ENCODE measurements at regions not wholly inside any gene's neighbourhood (a gene's known extent, or its start where the extent isn't known, plus 50 kb on each side); places are given as distances from the start of the nearest gene placed in this dataset.
A peak's percentile ranks its signal among the peaks of the same experiment; 100 is the strongest.

DNA sequence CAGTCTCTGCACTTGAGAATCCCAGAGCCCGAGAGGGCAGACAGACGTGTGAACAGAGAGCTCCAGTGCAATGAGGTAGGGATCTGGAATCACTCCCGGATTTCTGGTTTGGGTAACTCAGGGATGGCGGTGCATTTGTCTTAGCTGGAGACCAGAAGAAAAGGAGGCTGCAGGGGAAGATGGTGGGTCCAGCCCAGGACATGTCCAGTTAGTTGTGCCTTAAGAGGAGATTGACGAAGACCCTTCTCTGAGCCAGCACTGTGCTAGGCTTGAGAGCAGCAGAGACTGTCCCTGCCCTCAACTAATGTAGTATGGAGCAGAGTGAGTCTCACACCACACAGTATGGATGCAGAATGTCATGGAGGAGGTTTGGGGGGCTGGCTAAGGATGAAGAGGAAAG is 150.6 kb upstream of the COPS8 start:
- WGBS, result 77% methylated on average over 5 of the region's 5 CpGs
- Histone ChIP-seq H3K4me1 (ENCODE audit: control insufficient read depth, insufficient read depth, low read length) (peaks cover 3% of the 10 kb centered on the region), H3K4me3 (ENCODE audit: low read length) (no peak overlapping the region), H3K27ac (ENCODE audit: low read length) (no peak overlapping the region), H3K27me3 (ENCODE audit: control insufficient read depth, insufficient read depth) (no peaks in the 10 kb centered on the region), H3K9me3 (ENCODE audit: control insufficient read depth, low read length) (no peaks in the 10 kb centered on the region)
- no peak for DNase-seq
- ATAC-seq, result no peak
- intact Hi-C loops (cut with DNase I), result no loop called here

DNA sequence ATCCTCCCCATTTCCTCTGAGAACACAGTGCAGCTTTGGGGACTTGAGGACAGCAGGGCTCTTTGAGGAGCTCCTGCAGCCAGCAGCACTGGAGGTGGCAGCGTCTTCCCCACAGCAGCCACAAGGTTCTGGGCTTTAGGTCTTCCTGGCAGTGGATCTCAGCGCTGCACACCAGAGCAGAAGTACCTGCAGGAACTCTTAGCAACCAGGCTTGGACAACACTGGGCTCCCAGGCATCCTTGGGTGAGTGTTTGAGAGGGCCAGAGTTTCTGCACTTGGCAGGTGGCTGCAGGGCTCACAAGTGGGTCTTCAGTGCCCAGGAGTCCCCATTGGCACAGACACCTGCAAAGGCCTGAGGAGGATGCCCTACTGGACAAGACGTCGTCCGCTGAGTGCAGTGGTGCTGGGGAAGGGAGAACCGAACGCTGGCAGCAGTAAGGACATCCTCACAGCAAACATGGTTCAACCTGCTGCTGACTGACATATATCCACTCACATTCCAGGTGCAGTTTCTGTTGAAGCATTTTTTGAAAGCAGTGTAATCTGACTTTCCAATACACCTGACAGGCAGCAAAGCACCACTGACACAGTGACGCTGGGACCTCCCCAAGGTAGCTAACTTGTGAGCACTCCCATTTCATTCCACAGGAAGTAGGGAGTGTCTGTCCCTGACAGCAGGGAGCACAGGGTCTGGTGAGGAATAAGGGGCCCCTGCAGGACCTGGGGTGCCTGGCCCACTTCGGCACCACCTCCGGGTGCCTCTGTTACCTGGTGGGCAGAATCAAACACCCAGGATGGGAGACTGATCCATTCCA is 149.9 kb upstream of the COPS8 start:
- peaks cover 3% of the 10 kb centered on the region for H3K4me1 ChIP-seq (ENCODE audit: control insufficient read depth, insufficient read depth, low read length)
- H3K4me3 ChIP-seq (ENCODE audit: low read length), result no peak overlapping the region
- no peaks in the 10 kb centered on the region for H3K27me3 ChIP-seq (ENCODE audit: control insufficient read depth, insufficient read depth)
- no peak overlapping the region for H3K27ac ChIP-seq (ENCODE audit: low read length)
- no peaks in the 10 kb centered on the region for H3K9me3 ChIP-seq (ENCODE audit: control insufficient read depth, low read length)
- intact Hi-C loops (cut with DNase I), result no loop called here
- no peak for ATAC-seq
- WGBS, result 87% methylated on average over 10 of the region's 10 CpGs
- no peak for DNase-seq

DNA sequence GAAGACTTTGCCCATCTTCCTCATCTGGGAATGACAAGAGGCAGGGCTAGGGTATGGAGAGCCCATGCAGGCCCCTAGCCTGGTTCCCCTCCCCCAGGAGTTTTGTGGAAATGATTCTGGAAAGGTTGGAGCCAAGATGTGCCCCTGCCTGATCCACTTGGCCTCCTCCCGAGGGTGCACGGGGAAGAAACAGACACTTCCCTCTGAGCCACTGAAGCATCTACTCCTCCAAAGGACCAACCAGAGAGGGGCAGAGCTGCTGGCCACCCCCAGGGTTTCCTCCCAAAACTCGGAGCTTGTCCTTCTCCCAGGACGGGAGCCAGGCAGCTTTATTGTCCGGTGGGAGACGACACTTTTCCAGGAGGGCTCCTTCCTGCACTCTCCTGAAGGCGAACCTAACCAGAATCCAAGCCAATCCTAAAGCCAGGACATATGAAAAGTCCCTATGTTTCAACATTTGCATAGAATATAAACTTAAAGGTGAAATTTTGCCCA is 149.2 kb upstream of the COPS8 start:
- intact Hi-C loops (cut with DNase I), result no loop called here
- Histone ChIP-seq H3K27ac (ENCODE audit: low read length) (no peak overlapping the region), H3K4me1 (ENCODE audit: control insufficient read depth, insufficient read depth, low read length) (peaks cover 3% of the 10 kb centered on the region), H3K27me3 (ENCODE audit: control insufficient read depth, insufficient read depth) (no peaks in the 10 kb centered on the region), H3K4me3 (ENCODE audit: low read length) (no peak overlapping the region), H3K9me3 (ENCODE audit: control insufficient read depth, low read length) (no peaks in the 10 kb centered on the region)
- DNase-seq (no peak), ATAC-seq (no peak)
- 72% methylated on average over 7 of the region's 7 CpGs for WGBS

DNA sequence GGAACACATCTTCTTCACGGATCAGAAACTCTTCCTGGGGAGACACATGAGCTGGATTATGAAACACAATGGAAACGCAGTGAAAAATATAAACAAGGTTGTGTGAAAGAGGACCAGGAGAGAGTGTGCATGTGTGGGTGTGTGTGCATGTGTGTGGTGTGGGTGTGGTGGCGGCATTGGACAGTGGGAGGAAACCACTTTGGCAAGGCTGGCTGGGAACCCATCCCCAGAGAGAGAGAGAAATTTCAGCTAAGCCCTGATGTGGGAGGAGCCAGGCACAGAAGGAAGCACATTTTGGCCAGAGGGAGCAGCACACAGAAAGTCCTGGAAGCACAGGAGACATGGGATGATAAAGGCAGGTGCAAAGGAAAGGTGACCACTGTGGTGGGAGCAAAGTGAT is 147.6 kb upstream of the COPS8 start:
- DNase-seq (peak in 2 of 3 donors; percentile 36 to 63), ATAC-seq (no peak)
- Histone ChIP-seq H3K27ac (ENCODE audit: low read length) (no peak overlapping the region), H3K4me3 (ENCODE audit: low read length) (no peak overlapping the region), H3K4me1 (ENCODE audit: control insufficient read depth, insufficient read depth, low read length) (peaks cover 3% of the 10 kb centered on the region), H3K27me3 (ENCODE audit: control insufficient read depth, insufficient read depth) (no peaks in the 10 kb centered on the region), H3K9me3 (ENCODE audit: control insufficient read depth, low read length) (no peaks in the 10 kb centered on the region)
- 66% methylated on average over 3 of the region's 3 CpGs for WGBS
- intact Hi-C loops (cut with DNase I), result no loop called here

DNA sequence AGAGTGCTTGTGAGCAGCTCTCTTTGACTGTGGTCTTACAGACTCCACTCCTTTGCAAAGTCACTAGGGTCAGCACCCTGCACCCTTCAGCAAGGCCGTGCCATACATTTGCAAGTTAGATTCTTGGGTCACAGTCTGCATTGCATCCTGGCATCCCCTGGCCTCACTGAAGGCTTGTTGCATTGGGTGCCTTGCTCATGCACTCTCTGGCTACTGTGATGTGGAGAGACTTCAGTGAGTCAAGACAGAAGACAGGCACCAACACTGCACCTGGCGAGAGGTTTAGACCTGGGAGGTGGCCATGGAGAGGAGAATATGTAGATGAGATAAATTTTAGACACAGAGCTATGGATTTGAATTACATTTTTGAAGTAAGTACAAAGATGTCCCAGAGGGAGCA is 146.4 kb upstream of the COPS8 start:
- Histone ChIP-seq H3K9me3 (ENCODE audit: control insufficient read depth, low read length) (no peaks in the 10 kb centered on the region), H3K4me3 (ENCODE audit: low read length) (no peak overlapping the region), H3K27ac (ENCODE audit: low read length) (no peak overlapping the region), H3K27me3 (ENCODE audit: control insufficient read depth, insufficient read depth) (no peaks in the 10 kb centered on the region), H3K4me1 (ENCODE audit: control insufficient read depth, insufficient read depth, low read length) (peaks cover 3% of the 10 kb centered on the region)
- intact Hi-C loops (cut with DNase I), result no loop called here
- DNase-seq (no peak), ATAC-seq (no peak)
- WGBS, result 93% methylated on average over 2 of the region's 2 CpGs

DNA sequence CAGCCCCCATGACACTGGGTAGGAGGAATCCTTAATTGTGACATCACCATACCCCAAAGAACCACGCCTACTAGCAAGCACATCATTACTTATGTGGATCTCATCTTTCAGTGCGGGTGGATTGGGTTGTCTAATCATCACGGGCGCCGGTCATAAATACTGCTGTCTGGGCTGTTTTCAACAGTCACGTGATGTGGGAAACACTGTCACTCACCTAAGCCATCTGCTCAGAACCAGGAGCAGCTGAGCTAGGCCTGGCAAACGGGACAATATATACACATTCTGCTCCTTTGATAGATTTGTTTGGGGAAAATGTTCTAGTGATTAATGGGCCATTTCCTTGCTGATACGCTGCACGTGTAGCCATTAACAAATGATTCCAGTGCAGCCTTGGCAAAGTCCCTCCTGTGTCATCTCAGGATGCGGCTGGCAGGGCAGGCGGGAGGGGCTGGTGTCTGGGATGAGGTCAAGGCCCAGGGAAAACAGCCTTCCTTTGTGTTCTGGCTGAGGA is 145.9 kb upstream of the COPS8 start:
- intact Hi-C loops (cut with DNase I), result no loop called here
- Histone ChIP-seq H3K27me3 (ENCODE audit: control insufficient read depth, insufficient read depth) (no peaks in the 10 kb centered on the region), H3K4me3 (ENCODE audit: low read length) (no peak overlapping the region), H3K4me1 (ENCODE audit: control insufficient read depth, insufficient read depth, low read length) (peaks cover 3% of the 10 kb centered on the region), H3K27ac (ENCODE audit: low read length) (no peak overlapping the region), H3K9me3 (ENCODE audit: control insufficient read depth, low read length) (no peaks in the 10 kb centered on the region)
- 59% methylated on average over 11 of the region's 11 CpGs for WGBS
- peak; percentile 21 to 54 for ATAC-seq
- no peak for DNase-seq

DNA sequence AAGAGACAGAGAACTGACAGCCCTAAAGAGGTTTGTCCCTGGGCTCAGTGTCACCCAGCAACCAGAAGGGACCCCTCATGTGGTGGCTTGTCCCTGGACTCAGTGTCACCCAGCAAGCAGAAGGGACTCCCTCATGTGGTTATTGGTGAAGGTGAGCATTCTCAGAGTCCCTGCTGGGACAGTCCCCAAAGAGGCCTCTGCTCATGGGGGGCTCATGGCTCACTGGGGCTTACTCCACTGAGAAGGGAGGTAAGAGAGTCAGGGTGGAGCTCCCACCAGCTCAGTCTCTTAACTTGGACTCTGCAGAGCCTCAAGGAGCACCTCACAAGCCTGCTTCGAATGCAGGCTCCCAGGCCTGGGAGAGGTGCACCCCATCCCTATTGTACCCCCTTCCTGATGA is 145.2 kb upstream of the COPS8 start:
- H3K27ac ChIP-seq (ENCODE audit: low read length), result no peak overlapping the region
- intact Hi-C loops (cut with DNase I), result no loop called here
- ATAC-seq, result no peak

DNA sequence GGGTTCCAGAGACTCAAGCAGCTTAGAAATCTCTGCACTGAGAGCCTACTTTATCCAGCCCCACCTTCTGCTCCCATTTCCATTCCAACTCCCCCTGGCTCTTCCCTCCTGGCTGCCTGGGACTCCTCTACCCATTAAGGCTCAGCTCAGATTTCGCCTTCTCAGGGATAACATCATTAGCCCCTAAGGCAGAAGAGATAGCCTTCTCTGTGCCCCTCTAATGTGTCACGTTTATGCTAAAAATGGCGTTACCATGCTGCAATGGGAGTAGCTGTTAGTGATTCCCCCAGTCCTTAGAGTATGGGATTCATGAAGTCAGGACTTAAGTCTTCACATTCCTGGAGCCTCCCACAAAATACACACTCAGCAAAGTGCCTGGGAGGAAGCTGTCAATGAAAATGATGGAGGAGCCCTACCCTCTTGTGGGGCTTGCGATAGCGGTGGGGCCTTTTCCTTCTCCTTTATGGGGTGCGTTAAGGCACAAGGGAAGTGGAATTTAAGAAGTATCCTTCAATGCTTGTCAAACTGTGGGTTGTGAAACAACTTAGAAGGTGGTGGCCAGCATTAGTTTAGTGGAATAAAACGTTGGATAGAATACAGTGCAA is 144.7 kb upstream of the COPS8 start:
- H3K4me3 ChIP-seq (ENCODE audit: low read length), result no peak overlapping the region
- intact Hi-C loops (cut with DNase I), result no loop called here
- H3K27me3 ChIP-seq (ENCODE audit: control insufficient read depth, insufficient read depth), result no peaks in the 10 kb centered on the region
- no peaks in the 10 kb centered on the region for H3K9me3 ChIP-seq (ENCODE audit: control insufficient read depth, low read length)
- DNase-seq (no peak), ATAC-seq (peak in 1 of 2 donors; percentile 14)
- no peak overlapping the region for H3K27ac ChIP-seq (ENCODE audit: low read length)
- WGBS, result 60% methylated on average over 7 of the region's 7 CpGs
- peaks cover 3% of the 10 kb centered on the region for H3K4me1 ChIP-seq (ENCODE audit: control insufficient read depth, insufficient read depth, low read length)

More for the DNA sequence above, 145.2 kb upstream of the COPS8 start:
- Histone ChIP-seq H3K27me3 (ENCODE audit: control insufficient read depth, insufficient read depth) (no peaks in the 10 kb centered on the region), H3K9me3 (ENCODE audit: control insufficient read depth, low read length) (no peaks in the 10 kb centered on the region), H3K4me1 (ENCODE audit: control insufficient read depth, insufficient read depth, low read length) (peaks cover 3% of the 10 kb centered on the region), H3K4me3 (ENCODE audit: low read length) (no peak overlapping the region)
- no peak for DNase-seq
- 95% methylated on average over 1 of the region's 1 CpG for WGBS

DNA sequence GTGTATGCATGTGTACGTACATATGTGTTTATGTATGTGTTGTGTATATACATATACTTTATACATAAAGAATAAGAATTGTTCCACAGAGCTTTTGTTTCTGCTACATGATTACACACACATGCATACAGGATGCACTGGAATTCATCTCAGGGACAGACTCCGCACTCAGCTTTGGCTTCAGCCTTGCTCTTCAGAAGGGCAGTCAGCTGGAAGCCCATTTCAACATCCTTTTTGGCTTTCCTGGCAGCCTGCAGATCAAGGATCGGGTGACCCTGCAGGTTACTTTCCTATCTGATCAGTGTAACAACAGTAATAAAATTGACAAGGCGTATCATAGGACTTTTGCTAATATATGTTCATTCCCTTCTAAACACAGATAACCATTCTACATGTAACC is 144.1 kb upstream of the COPS8 start:
- ATAC-seq, result no peak
- H3K27ac ChIP-seq (ENCODE audit: low read length), result no peak overlapping the region
- H3K4me3 ChIP-seq (ENCODE audit: low read length), result no peak overlapping the region
- H3K4me1 ChIP-seq (ENCODE audit: control insufficient read depth, insufficient read depth, low read length), result peaks cover 3% of the 10 kb centered on the region
- no peak for DNase-seq
- intact Hi-C loops (cut with DNase I), result no loop called here
- no peaks in the 10 kb centered on the region for H3K27me3 ChIP-seq (ENCODE audit: control insufficient read depth, insufficient read depth)
- 91% methylated on average over 4 of the region's 4 CpGs for WGBS
- no peaks in the 10 kb centered on the region for H3K9me3 ChIP-seq (ENCODE audit: control insufficient read depth, low read length)

DNA sequence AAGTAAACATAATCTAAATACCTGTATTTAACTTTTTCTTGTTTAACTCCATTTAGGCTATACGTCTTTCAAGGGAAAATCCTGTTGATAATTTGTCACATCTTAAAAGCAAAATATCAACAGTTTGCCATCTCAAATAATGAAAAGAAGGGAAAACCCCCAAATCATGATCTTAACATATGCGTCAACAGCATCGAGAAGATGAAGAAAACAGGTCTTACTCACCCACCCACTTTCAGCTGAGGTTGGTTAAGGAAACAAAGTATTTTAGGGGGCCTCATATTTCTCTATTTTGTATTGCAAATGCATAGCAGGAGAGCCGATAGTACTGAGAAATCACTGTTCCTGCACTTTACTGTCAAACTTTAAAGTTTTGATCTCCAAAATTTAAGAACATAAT is 143.1 kb upstream of the COPS8 start:
- intact Hi-C loops (cut with DNase I), result no loop called here
- WGBS, result 71% methylated on average over 4 of the region's 4 CpGs
- no peaks in the 10 kb centered on the region for H3K27me3 ChIP-seq (ENCODE audit: control insufficient read depth, insufficient read depth)

DNA sequence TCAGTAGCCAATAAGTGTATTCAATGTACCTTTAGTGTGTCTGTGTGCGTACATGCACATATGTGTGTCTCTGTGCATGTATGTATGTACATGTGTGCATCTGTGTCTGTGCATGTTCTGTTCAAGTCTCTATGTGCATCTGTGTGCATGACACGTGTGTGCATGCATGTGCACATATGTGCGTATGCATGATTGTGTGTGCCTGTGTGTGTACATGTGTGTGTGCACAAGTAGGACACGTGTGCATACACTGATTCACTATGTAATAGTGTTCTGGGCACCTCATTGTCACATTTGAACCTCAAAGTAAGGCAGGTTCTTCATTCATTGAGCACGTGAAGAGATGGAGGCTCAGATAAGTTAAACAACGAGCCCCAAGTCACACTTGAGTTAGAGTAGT is 142.6 kb upstream of the COPS8 start:
- ATAC-seq (no peak), DNase-seq (no peak)
- Histone ChIP-seq H3K27me3 (ENCODE audit: control insufficient read depth, insufficient read depth) (no peaks in the 10 kb centered on the region), H3K4me1 (ENCODE audit: control insufficient read depth, insufficient read depth, low read length) (peaks cover 2% of the 10 kb centered on the region), H3K9me3 (ENCODE audit: control insufficient read depth, low read length) (no peaks in the 10 kb centered on the region), H3K27ac (ENCODE audit: low read length) (no peak overlapping the region), H3K4me3 (ENCODE audit: low read length) (no peak overlapping the region)
- intact Hi-C loops (cut with DNase I), result no loop called here
- 81% methylated on average over 6 of the region's 6 CpGs for WGBS

More for the DNA sequence above, 143.1 kb upstream of the COPS8 start:
- peaks cover 3% of the 10 kb centered on the region for H3K4me1 ChIP-seq (ENCODE audit: control insufficient read depth, insufficient read depth, low read length)
- ATAC-seq, result no peak
- DNase-seq, result no peak
- H3K4me3 ChIP-seq (ENCODE audit: low read length), result no peak overlapping the region
- H3K27ac ChIP-seq (ENCODE audit: low read length), result no peak overlapping the region
- no peaks in the 10 kb centered on the region for H3K9me3 ChIP-seq (ENCODE audit: control insufficient read depth, low read length)

Data from right cardiac atrium (tissue), 5 donors.